ENCODE measurements at regions not wholly inside any gene's neighbourhood (a gene's known extent, or its start where the extent isn't known, plus 50 kb on each side); places are given as distances from the start of the nearest gene placed in this dataset.

- Histone ChIP-seq H3K4me2 (ENCODE audit: low read depth, low read length) (no peak overlapping the region), H3K56ac (ENCODE audit: extremely low read depth, insufficient read depth, low read length) (no peak overlapping the region), H4K20me1 (ENCODE audit: insufficient read depth, low read length) (no peaks in the 10 kb centered on the region), H2BK15ac (ENCODE audit: low read depth, low read length) (no peak overlapping the region), H3K18ac (ENCODE audit: low read depth, low read length) (no peak overlapping the region), H3K9ac (ENCODE audit: low read depth, low read length) (no peak overlapping the region), H3K9me1 (ENCODE audit: insufficient read depth, low read length) (no peaks in the 10 kb centered on the region), H3K36me3 (ENCODE audit: control insufficient read depth, insufficient read depth, low read length) (no peaks in the 10 kb centered on the region), H4K8ac (ENCODE audit: low read depth in 2 of 2, low read length in 2 of 2) (no peak overlapping the region), H3K9me3 (ENCODE audit: control insufficient read depth, insufficient read depth, low read length) (peaks cover 6% of the 10 kb centered on the region), H4K5ac (ENCODE audit: low read depth, low read length) (no peak overlapping the region), H3K4me3 (ENCODE audit: insufficient read depth, low read depth, low read length) (no peak overlapping the region), H3K27ac (ENCODE audit: insufficient read depth, low read length) (no peak overlapping the region), H2AFZ (replicated peaks; ENCODE audit: low read length, poor library complexity) (no peak overlapping the region), H4K91ac (ENCODE audit: insufficient read depth, low read depth, low read length) (no peak overlapping the region), H2AK5ac (ENCODE audit: low read depth, low read length) (no peak overlapping the region), H2BK20ac (ENCODE audit: low read depth, low read length) (no peak overlapping the region), H2BK120ac (ENCODE audit: low read depth, low read length) (no peak overlapping the region), H3K27me3 (ENCODE audit: control insufficient read depth, insufficient read depth, low read length) (peaks cover 7% of the 10 kb centered on the region), H2AK9ac (replicated peaks; ENCODE audit: low read depth, low read length, poor library complexity) (no peak overlapping the region), H3K79me1 (ENCODE audit: low read depth in 1 of 2, low read length in 2 of 2) (no peaks in the 10 kb centered on the region), H3K4ac (ENCODE audit: low read depth, low read length) (no peak overlapping the region), H2BK5ac (ENCODE audit: low read depth, low read length, poor library complexity, severe bottlenecking) (no peak overlapping the region), H3K4me1 (ENCODE audit: control insufficient read depth, insufficient read depth, low read length) (peaks cover under 1% of the 10 kb centered on the region), H3K23ac (ENCODE audit: low read depth, low read length) (no peak overlapping the region), H3K14ac (replicated peaks; ENCODE audit: low read depth, low read length) (no peak overlapping the region)
- DNase-seq (no peak), ATAC-seq (ENCODE audit: low read depth) (no peak)
- no CpG with 5 or more reads among the region's 8 CpGs for WGBS, 2 experiments (ENCODE audit: extremely low coverage in 2 of 2, insufficient read length in 1 of 2)
- in situ Hi-C loops (cut with MboI; ENCODE audit: low sequenced_read_pairs) (no loop called here), intact Hi-C loops (cut with micrococcal nuclease) (no loop called here), dilution Hi-C loops (cut with HindIII; ENCODE audit: low sequenced_read_pairs, unreplicated experiment) (no loop called here)
- no peak for TF ChIP-seq RFX5 (IDR thresholded peaks at IDR 0.05; ENCODE audit: low read depth, low read length)
- no peak for TF ChIP-seq BHLHE40 (IDR thresholded peaks at IDR 0.05; ENCODE audit: low read depth, low read length)
- CTCF ChIA-PET, result no interaction called here
- BruUV-seq (replicated peaks), result no TSS peak
- POLR2A ChIA-PET (ENCODE audit: unreplicated experiment), result no interaction called here
Measured at GRCh38 chr14:55819610-55820304, 239.8 kb downstream of the KTN1 start.
